Activated CD8-positive, alpha-beta T cell treated with anti-CD3 and anti-CD28 coated beads for 36 hours (primary cell): ENCODE measurements at regions not wholly inside any gene's neighbourhood (a gene's known extent, or its start where the extent isn't known, plus 50 kb on each side); places are given as distances from the start of the nearest gene placed in this dataset.
A peak's percentile ranks its signal among the peaks of the same experiment; 100 is the strongest.

Experiments used
- ATAC-seq: fragments of 200-7000 bp; cut with Tn5 transposase; one replicate; pipeline ENCODE4 v1.10.0; 2021; ENCODE audit warnings: mild to moderate bottlenecking, moderate library complexity
- CTCF ChIA-PET: fragments of 350-600 bp; sonication (Branson Sonifier 250); formaldehyde crosslinking; loops from one replicate; lab custom pipeline; 2021; ENCODE audit warnings: antibody characterized with exemption; lab: Charles Lee
- POLR2A ChIA-PET: fragments of 350-600 bp; sonication (Branson Sonifier 250); formaldehyde crosslinking; loops from one replicate; lab custom pipeline; 2021; ENCODE audit warnings: antibody characterized with exemption; lab: Charles Lee
- DNase-seq: peaks from one replicate; pipeline ENCODE4 v3.0.0-alpha.2; 2020
- H3K27ac Mint-ChIP-seq: one replicate; pipeline ENCODE4 v1.8.0; 2021; ENCODE audit warnings: mild to moderate bottlenecking, mixed read lengths
- H3K27me3 Mint-ChIP-seq: one replicate; pipeline ENCODE4 v1.8.0; 2021; ENCODE audit warnings: mixed read lengths
- H3K36me3 Mint-ChIP-seq: one replicate; pipeline ENCODE4 v1.8.0; 2021; ENCODE audit warnings: low read depth, mixed read lengths
- H3K4me1 Mint-ChIP-seq: one replicate; pipeline ENCODE4 v1.8.0; 2021; ENCODE audit warnings: low read depth, mixed read lengths
- H3K4me3 Mint-ChIP-seq: one replicate; pipeline ENCODE4 v1.8.0; 2021; ENCODE audit warnings: mild to moderate bottlenecking, moderate library complexity, mixed read lengths
- H3K9me3 Mint-ChIP-seq: one replicate; pipeline ENCODE4 v1.8.0; 2021; ENCODE audit warnings: mixed read lengths
- CTCF ChIP-seq: fragments of 200-600 bp; IDR thresholded peaks from one replicate; pipeline ENCODE4 v1.8.0; 2022; ENCODE audit warnings: antibody characterized with exemption, mild to moderate bottlenecking
- intact Hi-C: fragments of 100-400 bp; cut with micrococcal nuclease; formaldehyde crosslinking; loops from one replicate; pipeline ENCODE4 v1.10.0; 2022

DNA sequence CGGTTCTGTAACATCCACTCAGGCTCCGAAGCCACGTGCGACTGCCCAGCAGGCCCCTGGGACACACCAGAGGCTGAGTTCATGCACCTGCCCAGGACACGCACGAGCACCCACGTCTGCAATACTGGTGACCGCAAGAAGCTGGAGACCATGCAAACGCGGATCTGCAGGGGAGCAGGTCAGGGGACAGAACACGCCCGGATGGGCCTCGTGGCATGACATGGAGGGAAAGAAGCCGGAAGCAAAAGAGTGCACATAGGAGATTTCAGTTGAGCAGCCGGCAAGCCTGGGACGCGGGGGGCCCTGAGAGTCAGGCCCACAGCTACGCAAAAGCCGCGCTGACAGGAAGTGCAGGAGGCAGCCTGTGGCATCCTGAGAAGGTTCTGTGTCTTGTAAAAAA lies 73.7 kb downstream of the FOXL3 start:
- H3K36me3 Mint-ChIP-seq, result peaks cover 3% of the 10 kb centered on the region
- intact Hi-C loops, result no loop called here
- peaks cover 3% of the 10 kb centered on the region for H3K9me3 Mint-ChIP-seq
- POLR2A ChIA-PET, result interaction anchor here (1.0 to 1.7 kb wide), 5 partner anchors 11 to 473 kb away, joined by 3 to 10 read pairs (median 4); no protein-coding TSS in a partner anchor
- H3K4me1 Mint-ChIP-seq, result peaks cover 69% of the 10 kb centered on the region
- H3K4me3 Mint-ChIP-seq, result no peak overlapping the region
- peak; percentile 71 for DNase-seq
- H3K27ac Mint-ChIP-seq, result peak overlapping the region; percentile 89
- CTCF ChIA-PET, result interaction anchor here (1.4 to 1.8 kb wide), 3 partner anchors 12 to 42 kb away, joined by 5 read pairs; no protein-coding TSS in a partner anchor
- TF ChIP-seq CTCF, result no peak
- H3K27me3 Mint-ChIP-seq, result no peaks in the 10 kb centered on the region
- peak; percentile 31 for ATAC-seq

DNA sequence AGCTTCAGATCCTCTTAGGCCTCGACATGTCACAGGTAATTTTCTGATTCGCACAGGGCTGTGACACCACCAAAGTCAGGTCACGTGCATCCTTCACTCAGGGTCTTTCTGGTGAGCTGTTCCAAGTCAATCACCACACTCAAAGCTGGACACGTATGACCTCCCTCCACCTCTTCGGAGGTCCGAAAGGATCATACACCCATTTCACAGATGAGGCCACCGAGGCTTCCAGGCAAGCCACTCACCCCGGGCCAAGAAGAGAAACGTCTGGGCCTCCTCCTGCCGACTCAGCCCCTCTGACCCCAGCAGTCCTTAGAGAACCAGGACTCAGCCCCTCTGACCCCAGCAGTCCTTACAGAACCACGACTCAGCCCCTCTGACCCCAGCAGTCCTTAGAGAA lies 74.6 kb downstream of the FOXL3 start:
- H3K27me3 Mint-ChIP-seq, result no peaks in the 10 kb centered on the region
- no peak overlapping the region for H3K4me3 Mint-ChIP-seq
- no peak overlapping the region for H3K27ac Mint-ChIP-seq
- peaks cover 3% of the 10 kb centered on the region for H3K9me3 Mint-ChIP-seq
- peaks cover 69% of the 10 kb centered on the region for H3K4me1 Mint-ChIP-seq
- ChIA-PET POLR2A (interaction anchor here (0.7 to 1.4 kb wide), 2 partner anchors 12 to 305 kb away, joined by 3 to 6 read pairs; no protein-coding TSS in a partner anchor), CTCF (interaction anchor here (1.4 kb wide), 1 partner anchor 31 kb away, joined by 5 read pairs; no protein-coding TSS in a partner anchor)
- H3K36me3 Mint-ChIP-seq, result peaks cover 3% of the 10 kb centered on the region
- no peak for TF ChIP-seq CTCF
- DNase-seq (no peak), ATAC-seq (no peak)
- intact Hi-C loops, result no loop called here

DNA sequence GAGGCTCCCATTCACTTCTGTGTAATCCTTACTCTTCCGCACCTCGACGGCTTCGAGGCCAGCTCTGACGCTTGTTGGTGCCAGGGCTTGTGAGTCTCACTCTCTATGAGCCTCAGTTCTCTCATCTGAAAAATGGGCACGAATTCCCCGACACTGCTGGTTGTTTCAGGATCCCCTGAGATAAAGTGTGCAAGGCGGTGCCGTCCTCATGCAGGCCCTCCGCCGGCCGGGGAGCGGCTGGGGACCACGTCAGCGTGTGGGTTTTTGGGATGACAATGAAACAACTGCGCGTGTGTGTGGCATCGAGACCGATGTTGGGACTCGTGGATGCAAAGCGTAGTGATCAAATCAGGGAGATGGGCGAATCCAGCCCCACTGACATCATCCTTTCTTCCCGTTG lies 75.6 kb downstream of the FOXL3 start:
- intact Hi-C loops, result no loop called here
- H3K27me3 Mint-ChIP-seq, result no peaks in the 10 kb centered on the region
- no peak overlapping the region for H3K27ac Mint-ChIP-seq
- H3K4me3 Mint-ChIP-seq, result no peak overlapping the region
- H3K36me3 Mint-ChIP-seq, result peaks cover 3% of the 10 kb centered on the region
- ChIA-PET POLR2A (interaction anchor here (0.9 kb wide), 1 partner anchor 14 kb away, joined by 3 read pairs; no protein-coding TSS in a partner anchor), CTCF (no interaction called here)
- peaks cover 60% of the 10 kb centered on the region for H3K4me1 Mint-ChIP-seq
- ATAC-seq (no peak), DNase-seq (no peak)
- TF ChIP-seq CTCF, result no peak
- peaks cover 3% of the 10 kb centered on the region for H3K9me3 Mint-ChIP-seq

GRCh38 chr7:366161-366803 lies 76.3 kb downstream of the FOXL3 start:
- no peak for TF ChIP-seq CTCF
- peak overlapping the region; percentile 22 for H3K4me3 Mint-ChIP-seq
- peaks cover 3% of the 10 kb centered on the region for H3K36me3 Mint-ChIP-seq
- H3K27ac Mint-ChIP-seq, result peak overlapping the region; percentile 21
- no peaks in the 10 kb centered on the region for H3K27me3 Mint-ChIP-seq
- DNase-seq (no peak), ATAC-seq (no peak)
- CTCF ChIA-PET, result no interaction called here
- intact Hi-C loops, result no loop called here
- POLR2A ChIA-PET, result interaction anchor here (0.9 kb wide), 1 partner anchor 14 kb away, joined by 3 read pairs; no protein-coding TSS in a partner anchor
- H3K4me1 Mint-ChIP-seq, result peaks cover 55% of the 10 kb centered on the region
- peaks cover 3% of the 10 kb centered on the region for H3K9me3 Mint-ChIP-seq

DNA sequence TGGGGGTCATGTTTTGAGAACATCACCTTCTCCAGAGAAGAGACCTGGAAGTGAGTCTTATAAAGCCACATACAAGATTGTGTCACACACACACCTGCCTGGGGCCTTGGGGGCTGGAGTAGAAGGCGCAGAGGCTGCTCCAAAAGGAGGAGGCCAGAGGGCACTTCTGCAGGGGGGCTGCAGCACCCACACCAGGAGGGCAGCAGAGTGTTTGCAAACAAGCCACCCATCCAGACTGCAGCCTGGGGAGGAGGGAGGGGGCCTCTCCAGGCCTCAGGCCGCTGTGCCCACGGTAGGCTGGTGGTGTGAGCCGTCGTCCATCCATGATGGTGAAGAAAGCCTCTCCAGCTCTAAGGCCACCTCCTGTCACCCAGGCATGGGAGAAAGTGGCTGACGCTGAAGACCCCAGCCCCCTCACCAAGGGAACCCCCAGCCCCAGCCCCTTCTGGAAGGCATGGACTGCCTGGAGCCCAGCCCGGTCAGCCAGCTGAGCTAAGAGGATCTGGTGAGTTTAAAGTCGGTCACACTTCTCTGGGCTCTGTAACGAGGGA lies 77.5 kb downstream of the FOXL3 start:
- ChIA-PET POLR2A (interaction anchor here (1.0 kb wide), 1 partner anchor 29 kb away, joined by 3 read pairs; no protein-coding TSS in a partner anchor), CTCF (no interaction called here)
- no peak for TF ChIP-seq CTCF
- Mint-ChIP-seq H3K27ac (no peak overlapping the region), H3K4me1 (peaks cover 47% of the 10 kb centered on the region), H3K36me3 (no peaks in the 10 kb centered on the region), H3K9me3 (no peaks in the 10 kb centered on the region), H3K27me3 (no peaks in the 10 kb centered on the region), H3K4me3 (no peak overlapping the region)
- DNase-seq, result no peak
- ATAC-seq, result no peak
- intact Hi-C loops, result no loop called here
